ENCODE measurements at regions not wholly inside any gene's neighbourhood (a gene's known extent, or its start where the extent isn't known, plus 50 kb on each side); places are given as distances from the start of the nearest gene placed in this dataset.

- Histone ChIP-seq H3K4ac (ENCODE audit: low read depth, low read length) (no peak overlapping the region), H4K91ac (ENCODE audit: insufficient read length, low read depth, low read length) (no peak overlapping the region), H3K18ac (ENCODE audit: insufficient read length, low read depth, low read length) (no peak overlapping the region), H3K27ac (ENCODE audit: insufficient read length, low read depth, low read length) (no peak overlapping the region), H3T11ph (ENCODE audit: low read length) (no peak overlapping the region), H3K4me2 (ENCODE audit: insufficient read depth, insufficient read length, low read length) (no peak overlapping the region), H2AFZ (ENCODE audit: low read length) (no peak overlapping the region), H4K20me1 (ENCODE audit: control insufficient read depth, insufficient read depth, insufficient read length) (no peaks in the 10 kb centered on the region), H2BK12ac (ENCODE audit: insufficient read length, low read depth, low read length) (no peak overlapping the region), H3K23ac (ENCODE audit: insufficient read length, low read depth, low read length) (no peak overlapping the region), H3K79me2 (ENCODE audit: insufficient read depth, low read length) (no peaks in the 10 kb centered on the region), H4K8ac (replicated peaks; ENCODE audit: insufficient read length, low read depth, low read length) (no peak overlapping the region), H2BK120ac (ENCODE audit: low read depth, low read length, poor library complexity, severe bottlenecking) (no peak overlapping the region), H3K23me2 (ENCODE audit: insufficient read length, low read depth, low read length, poor library complexity, severe bottlenecking) (no peaks in the 10 kb centered on the region), H2BK5ac (ENCODE audit: insufficient read length, low read length) (no peak overlapping the region), H2BK20ac (ENCODE audit: low read depth, low read length, poor library complexity, severe bottlenecking) (no peak overlapping the region), H4K5ac (ENCODE audit: insufficient read length, low read depth, low read length) (no peak overlapping the region), H3K27me3 (ENCODE audit: insufficient read depth, low read length) (no peaks in the 10 kb centered on the region), H3K4me1 (ENCODE audit: insufficient read depth, low read length) (no peaks in the 10 kb centered on the region), H2AK5ac (ENCODE audit: insufficient read length, low read length) (no peak overlapping the region), H3K56ac (ENCODE audit: insufficient read length, low read depth, low read length) (no peak overlapping the region), H3K79me1 (ENCODE audit: insufficient read depth, low read depth, low read length, poor library complexity, severe bottlenecking) (no peaks in the 10 kb centered on the region), H3K14ac (ENCODE audit: insufficient read depth, low read length) (no peak overlapping the region), H3K9ac (ENCODE audit: extremely low read depth, insufficient read length, low read length) (no peak overlapping the region), H2BK15ac (ENCODE audit: low read depth, low read length) (no peak overlapping the region), H3K9me3 (ENCODE audit: control insufficient read depth, low read depth, low read length) (no peaks in the 10 kb centered on the region)
- Mint-ChIP-seq H3K27me3 (ENCODE audit: low read depth) (no peaks in the 10 kb centered on the region; the same call in 1 of the 2 replicates), H3K9me3 (no peaks in the 10 kb centered on the region), H3K4me1 (peaks cover 6 to 8% of the 10 kb centered on the region in 2 experiments), H3K36me3 (ENCODE audit: insufficient read depth in 1 of 3, low read depth in 3 of 3) (no peaks in the 10 kb centered on the region), H3K4me3 (no peak overlapping the region), H3K27ac (no peak overlapping the region)
- no peak for DNase-seq
- WGBS (ENCODE audit: extremely low coverage, insufficient read length, low lambda C conversion rate) = no CpG with 5 or more reads among the region's 1 CpG
- no peak for TF ChIP-seq CTCF (conservative IDR thresholded peaks at IDR 0.05)
Observed at GRCh38 chr9:107982001-107982400, 492.4 kb upstream of the KLF4 start.
